Epithelial cell of esophagus (primary cell): ENCODE measurements at regions not wholly inside any gene's neighbourhood (a gene's known extent, or its start where the extent isn't known, plus 50 kb on each side); places are given as distances from the start of the nearest gene placed in this dataset.

Experiments used
- DNase-seq: peaks from one replicate; pipeline ENCODE4 v3.0.0; 2010; ENCODE audit warnings: low read depth
- H3K4me3 ChIP-seq: 2 replicates; pipeline ENCODE4 v1.5.1; 2011; ENCODE audit warnings: mild to moderate bottlenecking, low read length, control low read depth
- TF ChIP-seq, protein P1 (sequence below): IDR thresholded peaks from 2 replicates; pipeline ENCODE4 v1.5.1; 2011; ENCODE audit warnings: low read depth, mild to moderate bottlenecking, low read length, control low read depth, inconsistent platforms; ENCODE audit not compliant: insufficient read depth; ENCODE audit errors: missing control alignments

DNA sequence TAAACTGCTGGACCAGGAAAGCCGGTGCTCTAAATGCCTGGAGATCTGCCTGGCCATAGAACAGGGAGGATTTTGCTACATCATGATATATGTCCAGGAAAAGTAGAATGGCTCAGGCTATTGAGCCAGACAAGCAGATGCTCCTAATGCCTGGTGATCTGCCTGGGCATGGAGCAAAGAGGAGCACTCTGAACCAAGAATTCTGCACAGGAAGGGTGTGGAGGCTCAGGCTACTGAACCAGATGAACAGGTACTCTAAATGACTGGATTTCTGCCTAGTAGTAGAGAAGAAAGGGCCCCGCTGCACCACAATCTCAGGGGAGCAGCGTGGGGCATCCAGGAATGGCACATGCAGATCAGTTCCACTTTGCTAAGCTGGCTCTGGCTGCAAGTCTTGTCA is 607.9 kb downstream of the ANKRD50 start:
- no peak overlapping the region for H3K4me3 ChIP-seq
- DNase-seq = peak; percentile 89
- TF ChIP-seq, protein P1, sequence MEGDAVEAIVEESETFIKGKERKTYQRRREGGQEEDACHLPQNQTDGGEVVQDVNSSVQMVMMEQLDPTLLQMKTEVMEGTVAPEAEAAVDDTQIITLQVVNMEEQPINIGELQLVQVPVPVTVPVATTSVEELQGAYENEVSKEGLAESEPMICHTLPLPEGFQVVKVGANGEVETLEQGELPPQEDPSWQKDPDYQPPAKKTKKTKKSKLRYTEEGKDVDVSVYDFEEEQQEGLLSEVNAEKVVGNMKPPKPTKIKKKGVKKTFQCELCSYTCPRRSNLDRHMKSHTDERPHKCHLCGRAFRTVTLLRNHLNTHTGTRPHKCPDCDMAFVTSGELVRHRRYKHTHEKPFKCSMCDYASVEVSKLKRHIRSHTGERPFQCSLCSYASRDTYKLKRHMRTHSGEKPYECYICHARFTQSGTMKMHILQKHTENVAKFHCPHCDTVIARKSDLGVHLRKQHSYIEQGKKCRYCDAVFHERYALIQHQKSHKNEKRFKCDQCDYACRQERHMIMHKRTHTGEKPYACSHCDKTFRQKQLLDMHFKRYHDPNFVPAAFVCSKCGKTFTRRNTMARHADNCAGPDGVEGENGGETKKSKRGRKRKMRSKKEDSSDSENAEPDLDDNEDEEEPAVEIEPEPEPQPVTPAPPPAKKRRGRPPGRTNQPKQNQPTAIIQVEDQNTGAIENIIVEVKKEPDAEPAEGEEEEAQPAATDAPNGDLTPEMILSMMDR = no peak

DNA sequence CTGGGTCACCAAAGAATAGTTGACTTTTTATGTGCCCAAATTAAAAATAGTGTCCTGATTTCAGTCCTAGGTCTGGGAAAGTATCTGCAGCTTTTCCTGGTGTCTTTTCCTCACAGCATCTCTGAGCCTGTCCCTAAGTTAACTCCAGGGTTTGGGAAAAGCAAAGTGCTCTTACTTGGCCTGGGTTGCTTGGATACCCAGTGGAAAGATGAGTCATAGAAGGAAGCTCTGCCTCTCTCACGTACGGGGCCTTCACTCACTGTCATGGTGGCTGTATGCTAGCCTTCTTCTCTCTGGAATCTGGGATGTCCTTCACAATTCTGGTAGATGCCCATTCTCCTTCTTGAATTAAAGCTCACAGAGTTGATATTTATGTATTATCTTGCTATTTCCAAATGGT is 607.3 kb downstream of the ANKRD50 start:
- TF ChIP-seq, protein P1 = no peak
- H3K4me3 ChIP-seq = no peak overlapping the region
- DNase-seq = peak; percentile 71

DNA sequence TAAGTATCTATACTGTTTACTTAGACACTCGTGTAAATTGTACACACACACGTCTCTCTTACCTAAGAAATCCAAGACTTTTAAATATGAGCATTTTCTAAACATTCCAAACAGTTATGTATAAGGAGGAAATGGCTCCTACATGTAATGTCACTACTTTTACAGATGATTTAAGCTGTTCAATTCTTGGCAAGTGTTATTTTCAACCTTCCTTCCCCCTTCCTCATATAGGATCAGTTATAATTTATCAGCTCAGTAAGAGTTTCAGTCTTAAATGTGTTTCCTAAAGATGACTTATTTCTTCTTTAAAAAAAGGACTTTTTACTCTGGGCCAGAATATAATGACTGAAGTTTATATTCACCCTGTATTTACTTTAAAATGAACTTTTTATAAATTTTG is 601.1 kb downstream of the ANKRD50 start:
- no peak overlapping the region for H3K4me3 ChIP-seq
- no peak for DNase-seq
- TF ChIP-seq, protein P1 = no peak

DNA sequence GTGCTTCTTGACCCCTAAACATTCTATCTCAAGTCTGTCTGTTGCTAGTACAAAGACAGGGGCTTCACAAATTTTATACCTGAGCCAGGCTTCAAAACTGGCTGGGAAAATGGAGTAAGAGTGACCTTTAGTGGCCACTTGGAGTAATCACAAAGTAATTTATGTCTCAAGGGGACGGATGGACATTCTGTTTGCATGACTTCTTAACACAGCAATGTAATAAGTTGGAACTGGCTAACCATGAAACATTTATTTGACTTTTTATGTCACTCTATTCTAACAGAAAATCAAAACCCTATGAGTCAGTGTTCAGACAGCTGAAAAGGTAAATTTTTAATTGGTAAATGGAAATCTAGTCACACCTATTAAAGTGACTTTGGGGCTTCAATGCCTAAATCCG is 600.6 kb downstream of the ANKRD50 start:
- peak; percentile 76 for DNase-seq
- TF ChIP-seq, protein P1 = peak; percentile 67
- no peak overlapping the region for H3K4me3 ChIP-seq

DNA sequence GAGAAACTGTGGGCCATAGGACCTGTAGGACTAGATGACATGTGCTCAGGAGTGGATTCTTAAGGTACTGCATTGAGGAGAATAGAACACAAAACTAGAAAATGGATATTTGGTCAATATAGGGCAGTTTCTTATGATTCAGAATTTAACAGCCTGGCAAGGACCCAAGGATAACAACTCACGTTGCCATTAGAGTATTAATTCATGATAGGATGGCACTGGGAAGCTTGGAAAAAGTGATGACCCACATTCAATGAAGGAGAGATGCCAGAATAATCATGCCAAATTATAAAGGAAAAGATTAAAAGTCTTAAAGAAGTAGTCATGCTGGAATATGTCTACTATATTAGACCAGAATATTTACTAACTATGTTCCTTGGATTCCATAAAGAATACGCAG is 594.5 kb downstream of the ANKRD50 start:
- no peak for DNase-seq
- H3K4me3 ChIP-seq = no peak overlapping the region
- TF ChIP-seq, protein P1 = no peak

DNA sequence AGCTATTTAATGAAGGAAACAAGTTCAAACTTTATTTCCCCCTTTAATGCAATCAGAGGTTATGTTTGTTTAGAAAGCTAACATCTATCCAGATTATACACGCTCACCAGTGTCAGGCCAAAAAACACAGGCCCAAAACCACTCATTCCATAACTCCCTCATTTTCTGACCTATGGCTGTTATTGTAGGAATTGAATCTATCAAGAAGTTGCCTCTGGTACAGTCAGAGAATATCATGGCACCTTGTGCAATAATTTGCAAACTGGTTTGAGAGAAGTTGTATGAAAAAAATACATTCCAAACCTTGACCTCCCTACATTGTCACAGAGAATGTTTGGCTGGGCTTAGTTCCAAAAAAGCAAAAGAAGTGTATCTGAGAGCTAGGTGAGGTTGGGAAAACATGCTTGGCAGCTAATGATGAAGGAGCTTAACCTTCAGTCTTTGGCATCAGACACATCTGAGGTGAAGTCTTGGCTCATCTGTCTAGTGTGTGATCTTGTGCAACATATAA is 591.0 kb downstream of the ANKRD50 start:
- H3K4me3 ChIP-seq = no peak overlapping the region
- peak; percentile 89 for DNase-seq
- TF ChIP-seq, protein P1 = no peak

DNA sequence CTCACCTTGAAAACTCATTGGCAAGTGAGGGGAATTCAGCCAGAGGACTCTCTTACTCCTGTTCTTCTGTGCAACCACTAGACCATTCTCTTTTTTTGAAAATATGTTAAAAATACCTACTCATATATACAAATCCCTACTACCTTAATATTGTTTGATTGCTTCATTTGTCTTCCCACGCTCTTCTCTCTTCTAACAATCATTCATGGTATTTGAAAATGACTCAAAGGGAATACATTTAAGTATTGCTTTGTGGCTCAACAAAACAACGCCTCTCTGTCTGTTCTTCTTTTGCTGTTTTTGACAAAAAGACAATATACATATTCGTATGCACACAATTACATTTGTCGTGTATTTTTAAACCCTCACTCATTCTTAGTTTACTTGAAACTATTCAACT is 589.4 kb downstream of the ANKRD50 start:
- TF ChIP-seq, protein P1 = no peak
- no peak overlapping the region for H3K4me3 ChIP-seq
- peak; percentile 39 for DNase-seq
